ENCODE measurements at regions not wholly inside any gene's neighbourhood (a gene's known extent, or its start where the extent isn't known, plus 50 kb on each side); places are given as distances from the start of the nearest gene placed in this dataset.
"Not testable (repeated sequence)": the region's sequence is repeated elsewhere in the genome, so short reads cannot be mapped to it uniquely, and the experiment has no call there.

DNA sequence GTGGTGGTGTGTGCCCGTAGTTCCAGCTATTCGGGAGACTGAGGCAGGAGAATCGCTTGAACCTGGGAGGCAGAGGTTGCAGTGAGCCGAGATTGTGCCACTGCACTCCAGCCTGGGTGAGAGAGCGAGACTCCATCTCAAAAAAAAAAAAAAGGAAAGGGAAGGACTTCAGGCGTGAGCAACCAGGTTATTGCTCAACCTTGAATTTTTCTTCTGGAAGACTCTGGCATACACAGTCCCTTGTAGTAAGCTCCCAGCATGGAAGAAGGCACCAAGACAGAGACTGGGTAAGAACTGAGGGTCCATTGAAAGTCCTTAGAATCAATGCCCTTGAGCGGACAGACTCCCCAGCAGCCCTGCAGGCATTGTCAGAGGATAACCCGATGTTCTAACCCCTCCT is 75.0 kb downstream of the C9orf50 start:
- TF ChIP-seq, protein P1, sequence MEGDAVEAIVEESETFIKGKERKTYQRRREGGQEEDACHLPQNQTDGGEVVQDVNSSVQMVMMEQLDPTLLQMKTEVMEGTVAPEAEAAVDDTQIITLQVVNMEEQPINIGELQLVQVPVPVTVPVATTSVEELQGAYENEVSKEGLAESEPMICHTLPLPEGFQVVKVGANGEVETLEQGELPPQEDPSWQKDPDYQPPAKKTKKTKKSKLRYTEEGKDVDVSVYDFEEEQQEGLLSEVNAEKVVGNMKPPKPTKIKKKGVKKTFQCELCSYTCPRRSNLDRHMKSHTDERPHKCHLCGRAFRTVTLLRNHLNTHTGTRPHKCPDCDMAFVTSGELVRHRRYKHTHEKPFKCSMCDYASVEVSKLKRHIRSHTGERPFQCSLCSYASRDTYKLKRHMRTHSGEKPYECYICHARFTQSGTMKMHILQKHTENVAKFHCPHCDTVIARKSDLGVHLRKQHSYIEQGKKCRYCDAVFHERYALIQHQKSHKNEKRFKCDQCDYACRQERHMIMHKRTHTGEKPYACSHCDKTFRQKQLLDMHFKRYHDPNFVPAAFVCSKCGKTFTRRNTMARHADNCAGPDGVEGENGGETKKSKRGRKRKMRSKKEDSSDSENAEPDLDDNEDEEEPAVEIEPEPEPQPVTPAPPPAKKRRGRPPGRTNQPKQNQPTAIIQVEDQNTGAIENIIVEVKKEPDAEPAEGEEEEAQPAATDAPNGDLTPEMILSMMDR (IDR thresholded peaks at IDR 0.05) = not testable (repeated sequence)
- TF ChIP-seq ZFX (IDR thresholded peaks at IDR 0.05; ENCODE audit: borderline replicate concordance) = not testable (repeated sequence)

Data from 22Rv1 (cell line).